Epithelial cell of prostate (primary cell): ENCODE measurements at regions not wholly inside any gene's neighbourhood (a gene's known extent, or its start where the extent isn't known, plus 50 kb on each side); places are given as distances from the start of the nearest gene placed in this dataset.

ENCODE experiments used
- DNase-seq: peaks from one replicate; pipeline ENCODE4 v3.0.0-alpha.2; 2011; ENCODE audit warnings: low read depth, low spot score
- H3K27ac ChIP-seq: fragments of 450-650 bp; 2 replicates; pipeline ENCODE4 v1.5.1; 2017; ENCODE audit warnings: mild to moderate bottlenecking

DNA sequence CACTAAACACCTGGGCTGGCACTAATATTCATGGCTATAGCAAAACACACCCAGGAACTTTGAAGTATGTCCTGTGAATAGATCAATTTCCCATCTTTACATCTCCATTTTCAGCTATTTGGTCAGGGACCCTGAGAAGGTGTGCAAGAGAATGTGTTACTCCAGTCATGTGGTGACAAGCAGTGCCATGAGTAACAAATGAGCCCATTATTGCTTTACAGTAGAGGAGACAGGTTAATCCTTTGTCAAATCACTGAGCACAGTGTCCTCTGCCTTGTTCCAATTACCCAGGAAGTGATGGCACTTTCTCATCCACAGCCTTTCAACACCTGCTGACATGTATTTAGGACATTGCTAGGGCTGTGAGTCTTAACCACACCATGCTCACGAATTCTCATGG, 664.8 kb upstream of the API5 start:
- no peak overlapping the region for H3K27ac ChIP-seq
- DNase-seq = no peak

- DNase-seq = no peak
Measured at GRCh38 chr11:42647993-42648392, 663.8 kb upstream of the API5 start.

GRCh38 chr11:42651621-42652020, 660.2 kb upstream of the API5 start:
- DNase-seq = no peak
- H3K27ac ChIP-seq = no peak overlapping the region

More at GRCh38 chr11:42647993-42648392, 663.8 kb upstream of the API5 start:
- H3K27ac ChIP-seq = no peak overlapping the region

DNA sequence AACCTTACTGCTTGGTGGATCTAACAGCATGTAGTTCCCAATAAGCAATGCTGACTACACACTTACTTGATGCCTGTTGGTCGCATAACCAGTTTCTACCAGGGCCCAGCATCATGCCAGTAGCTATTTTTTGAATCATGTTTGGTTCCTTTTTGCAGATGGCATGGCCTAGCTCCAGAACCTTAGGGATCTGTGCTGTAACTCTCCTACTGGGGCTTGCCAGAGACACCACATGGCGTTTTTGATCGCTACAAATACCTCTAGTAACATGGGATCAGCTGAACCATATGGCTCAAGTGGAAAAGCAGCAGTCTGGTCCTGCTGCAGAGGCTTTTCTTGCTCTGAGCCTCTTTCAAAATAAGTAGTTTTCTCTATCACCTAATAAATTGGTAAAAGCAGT, 654.6 kb upstream of the API5 start:
- H3K27ac ChIP-seq = no peak overlapping the region
- no peak for DNase-seq

DNA sequence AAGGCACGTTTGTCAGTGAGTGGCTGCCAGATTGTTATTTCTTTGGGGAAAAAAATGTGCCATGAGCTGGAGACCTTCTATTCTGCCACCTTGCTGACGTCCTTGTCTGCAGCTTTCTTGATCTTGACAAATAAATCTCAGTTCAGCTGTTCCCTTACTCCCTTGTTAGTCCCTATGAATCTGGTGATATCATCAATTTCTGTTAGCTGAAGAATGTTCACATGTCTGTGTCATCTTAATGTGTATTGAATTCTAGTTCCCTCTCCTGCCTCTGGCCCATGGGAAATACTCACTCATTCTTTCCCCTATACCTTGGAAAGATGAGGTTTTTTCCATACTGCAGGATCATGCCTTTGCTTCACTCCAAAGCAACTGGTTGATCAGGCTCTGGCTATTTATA, 649.9 kb upstream of the API5 start:
- no peak overlapping the region for H3K27ac ChIP-seq
- no peak for DNase-seq

DNA sequence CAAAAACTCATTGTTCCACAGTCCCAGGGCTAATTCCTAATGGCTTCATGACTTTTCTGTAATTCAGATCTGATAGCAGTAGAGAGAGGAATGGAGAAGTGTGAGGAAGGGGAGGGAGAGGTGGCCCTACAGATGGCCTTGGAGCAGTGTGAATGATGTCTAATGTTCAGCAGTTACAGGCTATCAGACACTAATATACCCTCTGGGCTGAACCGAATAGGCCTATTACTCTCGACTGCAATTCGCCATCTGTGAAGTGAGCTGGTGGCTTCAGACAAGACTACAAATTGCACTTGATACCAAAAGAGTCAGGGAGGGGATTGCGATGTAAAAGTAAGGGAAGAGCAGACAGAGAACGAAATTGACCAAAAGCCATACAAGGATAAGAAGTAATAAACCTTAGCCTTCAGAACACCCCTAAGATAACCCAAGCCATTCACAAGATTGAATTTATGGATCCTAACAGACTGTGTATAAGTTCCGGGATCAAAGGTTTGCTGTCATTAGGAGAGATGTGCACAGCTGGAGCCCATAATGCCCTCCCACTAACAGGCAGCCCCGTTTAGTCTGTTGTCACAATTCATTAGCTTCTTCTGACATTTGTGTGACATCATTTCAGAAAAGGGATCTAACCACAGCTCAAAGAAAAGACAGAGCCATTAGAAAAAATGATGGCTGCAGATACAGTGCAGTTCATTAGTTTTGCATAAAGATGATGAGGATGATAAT, 642.4 kb upstream of the API5 start:
- DNase-seq = no peak
- no peak overlapping the region for H3K27ac ChIP-seq

- H3K27ac ChIP-seq = no peak overlapping the region
- DNase-seq = no peak
Measured at GRCh38 chr11:42674436-42674835, 637.4 kb upstream of the API5 start.

DNA sequence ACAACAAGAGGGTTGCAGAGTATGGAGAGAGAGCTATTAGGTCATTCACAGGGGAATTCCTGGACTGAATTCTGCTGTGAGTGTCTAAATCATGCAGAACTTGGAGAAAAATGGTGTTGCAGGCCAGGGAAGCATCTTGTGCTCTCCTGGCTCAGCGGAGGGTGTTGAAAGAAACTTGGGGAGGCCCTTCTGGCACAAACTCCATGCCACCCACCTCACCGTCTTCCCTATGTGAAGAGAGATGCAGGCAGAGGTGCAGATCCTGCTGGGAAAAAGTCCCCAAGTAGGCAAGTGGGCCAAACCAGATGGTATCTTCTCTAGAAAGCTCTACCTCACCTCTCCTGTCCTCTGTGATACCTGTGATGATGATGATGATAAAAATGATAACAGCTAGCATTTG, 604.3 kb upstream of the API5 start:
- no peak for DNase-seq

DNA sequence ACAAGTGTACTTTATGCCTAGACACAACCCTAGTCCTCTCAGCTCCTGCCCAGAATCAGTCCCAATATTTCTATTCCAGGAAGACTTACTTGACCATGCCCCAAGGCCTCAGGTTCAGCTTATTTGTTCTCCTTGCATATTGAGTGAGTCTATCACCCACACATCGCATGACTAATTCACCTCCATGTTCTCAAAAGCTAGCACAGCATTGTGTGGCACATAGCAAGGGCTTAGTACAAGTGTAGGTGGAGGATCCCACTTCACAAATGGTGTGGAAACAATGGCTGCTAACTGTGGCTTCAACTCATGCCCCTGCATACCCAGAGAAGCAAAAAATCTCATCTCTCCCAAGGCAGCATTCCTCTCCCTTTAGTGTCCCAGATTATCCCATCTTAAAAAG, 602.6 kb upstream of the API5 start:
- DNase-seq = no peak
- H3K27ac ChIP-seq = no peak overlapping the region

More for the DNA sequence above, 604.3 kb upstream of the API5 start:
- H3K27ac ChIP-seq = no peak overlapping the region

GRCh38 chr11:42713279-42713678, 598.5 kb upstream of the API5 start:
- no peak for DNase-seq

DNA sequence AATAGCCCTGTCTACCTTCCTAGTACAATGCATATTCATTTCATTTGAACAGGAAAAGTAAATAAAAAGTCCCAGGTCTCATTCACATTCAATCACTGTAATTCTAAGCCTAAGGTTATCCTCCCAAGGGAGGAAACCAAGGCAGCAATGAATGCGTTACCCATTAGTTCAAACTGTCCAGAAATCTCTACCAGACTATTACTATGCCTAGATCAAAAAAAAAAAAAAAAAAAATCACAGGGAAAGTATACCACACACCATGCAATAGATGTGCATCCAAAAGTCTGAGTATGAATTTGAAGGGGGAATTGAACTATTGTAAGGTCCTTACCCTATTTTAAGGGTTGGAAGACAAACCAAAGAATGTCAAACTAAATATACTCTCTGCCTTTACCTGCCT, 598.0 kb upstream of the API5 start:
- H3K27ac ChIP-seq = no peak overlapping the region
- DNase-seq = no peak

More at GRCh38 chr11:42713279-42713678, 598.5 kb upstream of the API5 start:
- no peak overlapping the region for H3K27ac ChIP-seq

DNA sequence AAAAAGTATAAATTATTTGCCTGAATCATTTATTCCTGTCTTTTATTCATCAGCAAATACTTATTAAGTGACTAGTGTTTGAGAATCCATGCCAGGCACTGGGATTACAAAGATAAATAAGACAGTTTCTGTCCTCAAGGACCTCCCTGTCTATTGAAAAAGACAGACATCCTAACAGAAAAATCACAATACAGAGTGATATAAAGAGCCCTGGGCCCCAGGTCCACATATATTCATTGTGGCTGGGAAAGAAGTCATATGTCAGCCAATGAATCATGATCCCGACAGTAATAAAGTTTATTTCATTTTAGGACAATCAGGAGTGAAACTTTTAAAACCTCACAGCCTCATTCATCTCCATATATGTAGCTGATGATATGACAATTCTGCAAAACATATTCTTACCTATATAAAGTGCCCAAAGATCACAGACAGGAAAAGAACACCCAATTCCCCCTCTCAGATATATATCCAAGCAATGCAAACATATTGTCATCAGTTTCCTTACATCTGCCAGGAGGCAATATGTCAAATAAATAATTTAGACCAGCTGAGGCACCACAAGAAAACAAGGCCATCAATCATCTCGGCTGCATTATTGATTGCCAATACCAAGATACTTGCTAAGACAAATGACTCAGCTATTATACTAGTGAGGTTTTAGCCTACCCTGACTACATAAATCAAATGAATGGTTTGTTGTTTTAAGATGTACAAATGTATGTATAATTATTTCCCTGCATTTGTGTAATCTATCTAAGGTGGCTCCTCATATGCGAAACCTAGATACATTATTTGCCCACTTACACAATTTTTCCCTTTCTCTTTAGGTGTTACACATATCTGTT, 590.9 kb upstream of the API5 start:
- DNase-seq = no peak
- no peak overlapping the region for H3K27ac ChIP-seq

DNA sequence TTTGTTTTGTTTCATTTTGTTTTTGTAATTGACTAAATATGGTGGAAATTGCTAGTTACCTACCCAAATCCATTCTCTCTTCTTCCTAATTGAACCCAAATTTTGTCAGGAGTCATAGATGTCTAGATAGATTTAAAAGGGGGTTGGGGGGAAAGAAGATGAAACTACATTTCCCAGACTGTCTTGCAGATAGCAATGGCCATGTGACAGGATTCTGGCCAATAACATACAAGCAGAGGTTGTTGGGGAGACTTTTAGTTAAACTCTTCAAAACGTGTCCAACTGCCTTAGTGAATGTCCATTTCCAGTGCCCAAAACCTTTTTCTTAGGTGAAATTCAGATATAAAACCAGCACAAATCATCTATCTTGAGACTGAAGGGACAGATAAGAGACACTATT, 583.9 kb upstream of the API5 start:
- no peak overlapping the region for H3K27ac ChIP-seq

GRCh38 chr11:42762348-42762747, 549.4 kb upstream of the API5 start:
- H3K27ac ChIP-seq = no peak overlapping the region
- no peak for DNase-seq

More for the DNA sequence above, 583.9 kb upstream of the API5 start:
- DNase-seq = no peak

GRCh38 chr11:42764936-42765335, 546.9 kb upstream of the API5 start:
- no peak for DNase-seq
- no peak overlapping the region for H3K27ac ChIP-seq

GRCh38 chr11:42768576-42768975, 543.2 kb upstream of the API5 start:
- DNase-seq = no peak

GRCh38 chr11:42770444-42771065, 541.2 kb upstream of the API5 start:
- no peak overlapping the region for H3K27ac ChIP-seq
- no peak for DNase-seq

More at GRCh38 chr11:42768576-42768975, 543.2 kb upstream of the API5 start:
- H3K27ac ChIP-seq = no peak overlapping the region

- H3K27ac ChIP-seq = no peak overlapping the region
Measured at GRCh38 chr11:42772886-42773285, 538.9 kb upstream of the API5 start.

DNA sequence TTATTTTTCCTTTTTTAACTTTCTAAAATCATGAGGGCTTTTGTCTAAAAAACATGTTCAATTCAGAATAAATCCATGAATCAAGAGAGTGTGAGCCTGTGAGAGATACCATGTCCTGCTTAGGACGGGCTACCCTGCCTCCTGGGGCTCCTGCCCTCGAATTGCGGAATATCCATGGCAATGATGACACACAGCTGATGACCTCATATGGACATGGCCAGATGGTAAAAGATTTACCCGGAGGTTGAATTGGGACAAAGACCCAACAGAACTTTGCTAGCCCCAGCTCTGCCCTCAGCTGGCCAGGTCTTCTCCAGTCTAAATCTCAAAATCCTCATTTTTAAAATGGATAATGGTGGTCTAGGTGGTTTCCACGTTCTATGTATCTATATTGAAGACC, 538.1 kb upstream of the API5 start:
- DNase-seq = no peak
- H3K27ac ChIP-seq = no peak overlapping the region

More at GRCh38 chr11:42772886-42773285, 538.9 kb upstream of the API5 start:
- DNase-seq = no peak

GRCh38 chr11:42774567-42774966, 537.2 kb upstream of the API5 start:
- H3K27ac ChIP-seq = no peak overlapping the region
- DNase-seq = no peak

DNA sequence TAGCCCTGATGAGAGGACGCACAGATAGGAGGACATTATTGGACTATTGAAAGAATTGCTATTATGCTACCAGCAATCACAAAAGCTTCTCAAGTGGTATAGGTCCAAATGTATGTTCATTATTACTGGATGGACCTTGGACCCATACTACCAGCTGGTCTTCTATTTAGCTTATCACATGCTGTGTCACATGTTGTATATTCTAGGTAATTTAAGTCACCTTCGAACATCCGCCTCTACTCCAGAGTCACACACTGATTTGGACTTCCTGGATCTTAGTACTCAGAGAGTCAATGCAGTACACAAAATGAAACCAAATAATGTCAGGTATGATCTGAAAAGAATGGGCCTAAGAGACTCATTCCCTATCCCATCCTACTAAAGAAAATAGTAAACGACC, 534.0 kb upstream of the API5 start:
- no peak overlapping the region for H3K27ac ChIP-seq
- no peak for DNase-seq
